ENCODE measurements at regions not wholly inside any gene's neighbourhood (a gene's known extent, or its start where the extent isn't known, plus 50 kb on each side); places are given as distances from the start of the nearest gene placed in this dataset.
A peak's percentile ranks its signal among the peaks of the same experiment; 100 is the strongest.

DNA sequence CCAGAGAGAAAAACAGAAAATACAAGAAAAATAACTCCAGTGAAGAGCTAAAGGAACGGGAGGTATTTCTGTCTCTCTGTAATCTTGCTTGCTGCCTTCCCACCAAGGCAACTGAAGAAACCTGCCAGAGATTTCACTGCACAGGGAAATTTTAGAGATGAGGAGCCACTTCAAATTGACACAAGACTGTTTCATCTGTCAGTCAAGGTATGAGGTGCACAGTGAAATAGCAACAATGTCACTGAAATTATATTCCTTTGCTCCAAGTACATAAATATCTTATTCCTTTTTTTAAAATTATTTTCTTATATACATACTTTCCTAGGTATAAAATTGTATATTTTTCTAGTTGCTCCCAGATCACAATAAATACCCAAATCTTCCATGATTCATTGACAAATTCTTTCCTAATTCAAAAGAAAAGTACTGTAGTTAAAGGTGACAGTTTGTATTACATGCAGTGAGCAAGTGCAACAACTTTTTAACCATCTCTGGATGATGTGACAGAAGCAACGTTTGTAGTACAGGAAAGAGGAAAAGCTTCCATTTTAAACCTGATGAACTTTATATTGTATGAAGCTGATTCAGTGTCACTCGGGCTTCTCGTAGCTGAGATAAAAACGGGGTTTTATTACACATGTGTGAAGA is 563.4 kb downstream of the TUSC7 start:
- H3K4me1 ChIP-seq: no peaks in the 10 kb centered on the region; the same call in 1 of the 2 replicates
- no peaks in the 10 kb centered on the region for H3K36me3 ChIP-seq (ENCODE audit: control insufficient read depth, insufficient read depth, low read length)
- BruUV-seq (replicated peaks): no TSS peak
- intact Hi-C loops (cut with micrococcal nuclease; ENCODE audit: unreplicated experiment): no loop called here
- H3K4me3 ChIP-seq (ENCODE audit: low read depth, low read length): no peak overlapping the region
- H3K36me3 Mint-ChIP-seq (ENCODE audit: insufficient read depth, unreplicated experiment): no peaks in the 10 kb centered on the region
- no peaks in the 10 kb centered on the region for H3K27me3 Mint-ChIP-seq (ENCODE audit: insufficient read depth, unreplicated experiment)
- TF ChIP-seq, protein P1, sequence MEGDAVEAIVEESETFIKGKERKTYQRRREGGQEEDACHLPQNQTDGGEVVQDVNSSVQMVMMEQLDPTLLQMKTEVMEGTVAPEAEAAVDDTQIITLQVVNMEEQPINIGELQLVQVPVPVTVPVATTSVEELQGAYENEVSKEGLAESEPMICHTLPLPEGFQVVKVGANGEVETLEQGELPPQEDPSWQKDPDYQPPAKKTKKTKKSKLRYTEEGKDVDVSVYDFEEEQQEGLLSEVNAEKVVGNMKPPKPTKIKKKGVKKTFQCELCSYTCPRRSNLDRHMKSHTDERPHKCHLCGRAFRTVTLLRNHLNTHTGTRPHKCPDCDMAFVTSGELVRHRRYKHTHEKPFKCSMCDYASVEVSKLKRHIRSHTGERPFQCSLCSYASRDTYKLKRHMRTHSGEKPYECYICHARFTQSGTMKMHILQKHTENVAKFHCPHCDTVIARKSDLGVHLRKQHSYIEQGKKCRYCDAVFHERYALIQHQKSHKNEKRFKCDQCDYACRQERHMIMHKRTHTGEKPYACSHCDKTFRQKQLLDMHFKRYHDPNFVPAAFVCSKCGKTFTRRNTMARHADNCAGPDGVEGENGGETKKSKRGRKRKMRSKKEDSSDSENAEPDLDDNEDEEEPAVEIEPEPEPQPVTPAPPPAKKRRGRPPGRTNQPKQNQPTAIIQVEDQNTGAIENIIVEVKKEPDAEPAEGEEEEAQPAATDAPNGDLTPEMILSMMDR (IDR thresholded peaks at IDR 0.05; ENCODE audit: insufficient read depth in 1 of 2, low read depth in 1 of 2, low read length in 1 of 2, severe bottlenecking in 1 of 2, unreplicated experiment in 1 of 2): no peak
- no peaks in the 10 kb centered on the region for H3K9me3 Mint-ChIP-seq (ENCODE audit: unreplicated experiment)
- no peak for DNase-seq
- no peak overlapping the region for H3K27ac Mint-ChIP-seq (ENCODE audit: unreplicated experiment)
- H3K27me3 ChIP-seq (replicated peaks; ENCODE audit: control insufficient read depth, insufficient read depth, low read length): no peaks in the 10 kb centered on the region
- no peaks in the 10 kb centered on the region; the same call in 1 of the 2 replicates for H3K9me3 ChIP-seq
- H3K4me1 Mint-ChIP-seq (ENCODE audit: low read depth, unreplicated experiment): peaks cover 6% of the 10 kb centered on the region
- POLR2A ChIA-PET: no interaction called here
- H3K4me3 Mint-ChIP-seq (ENCODE audit: unreplicated experiment): no peak overlapping the region
- CTCF ChIA-PET: no interaction called here

DNA sequence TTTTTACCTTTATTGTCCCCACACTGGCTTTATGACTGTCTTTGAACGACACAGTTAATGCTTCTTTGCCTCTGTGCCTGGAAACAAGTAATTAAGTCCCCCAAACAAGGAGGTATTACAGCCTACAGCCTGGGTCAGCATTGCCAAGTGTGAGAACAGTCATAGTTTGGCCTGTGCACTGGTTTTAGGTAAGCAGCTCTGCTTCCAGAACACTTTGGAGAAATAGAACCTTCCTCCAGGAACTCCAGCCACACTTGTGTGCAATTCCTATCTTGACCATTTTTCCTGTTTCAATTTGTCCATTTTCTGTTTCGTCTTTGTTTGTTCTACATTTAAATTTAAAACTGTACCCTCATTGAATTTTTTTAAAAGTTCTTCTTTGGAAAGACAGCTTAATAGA is 568.2 kb downstream of the TUSC7 start:
- Mint-ChIP-seq H3K4me1 (ENCODE audit: low read depth, unreplicated experiment) (peaks cover 15% of the 10 kb centered on the region), H3K27me3 (ENCODE audit: insufficient read depth, unreplicated experiment) (no peaks in the 10 kb centered on the region), H3K9me3 (ENCODE audit: unreplicated experiment) (no peaks in the 10 kb centered on the region), H3K27ac (ENCODE audit: unreplicated experiment) (no peak overlapping the region), H3K36me3 (ENCODE audit: insufficient read depth, unreplicated experiment) (no peaks in the 10 kb centered on the region), H3K4me3 (ENCODE audit: unreplicated experiment) (no peak overlapping the region)
- Histone ChIP-seq H3K4me1 (peaks cover 11% of the 10 kb centered on the region; the same call in 1 of the 2 replicates), H3K4me3 (ENCODE audit: low read depth, low read length) (no peak overlapping the region), H3K27me3 (replicated peaks; ENCODE audit: control insufficient read depth, insufficient read depth, low read length) (no peaks in the 10 kb centered on the region), H3K36me3 (ENCODE audit: control insufficient read depth, insufficient read depth, low read length) (no peaks in the 10 kb centered on the region), H3K9me3 (no peaks in the 10 kb centered on the region; the same call in 1 of the 2 replicates)
- TF ChIP-seq, protein P1 (IDR thresholded peaks at IDR 0.05; ENCODE audit: insufficient read depth in 1 of 2, low read depth in 1 of 2, low read length in 1 of 2, severe bottlenecking in 1 of 2, unreplicated experiment in 1 of 2): no peak
- ChIA-PET CTCF (no interaction called here), POLR2A (interaction anchor here (1.3 kb wide), 1 partner anchor 16 kb away, joined by 5 read pairs; no protein-coding TSS in a partner anchor)
- intact Hi-C loops (cut with micrococcal nuclease; ENCODE audit: unreplicated experiment): no loop called here
- BruUV-seq (replicated peaks): no TSS peak
- no peak for DNase-seq

DNA sequence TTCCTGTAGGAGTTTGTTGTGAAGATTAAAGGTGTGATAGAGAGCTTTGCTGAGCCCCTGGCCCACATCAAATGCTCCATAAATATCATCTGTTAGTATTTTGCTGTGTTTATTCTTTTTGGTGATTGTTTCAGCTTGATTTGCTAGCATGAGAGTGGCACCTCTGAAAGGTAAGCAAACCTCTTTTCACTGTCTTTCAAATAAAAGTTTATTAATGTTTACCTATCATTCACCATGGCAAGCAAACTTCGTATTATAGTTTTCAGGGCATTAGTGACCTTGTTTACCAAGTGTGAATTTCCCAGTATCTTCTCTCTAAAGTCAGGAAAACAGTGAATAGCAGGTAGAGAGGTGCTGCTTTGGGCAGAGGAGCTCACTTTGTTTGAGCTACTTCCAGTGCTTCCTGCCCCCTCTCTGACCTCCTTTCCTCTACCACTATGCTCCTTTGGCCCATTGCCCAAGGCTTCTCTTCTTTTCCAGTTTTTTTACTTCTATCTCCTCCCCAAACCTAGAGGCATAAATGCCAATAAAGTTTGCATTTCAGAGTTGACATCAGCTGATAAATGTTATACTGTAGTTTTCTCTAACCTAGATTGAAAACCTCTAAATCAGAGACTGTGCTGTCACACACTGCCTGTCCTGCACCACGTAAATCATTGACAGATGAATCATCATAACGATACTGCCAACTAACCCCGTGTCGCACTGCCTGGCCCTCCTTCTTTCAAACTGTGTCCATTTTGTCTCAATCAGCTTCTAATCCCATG is 569.0 kb downstream of the TUSC7 start:
- BruUV-seq (replicated peaks): no TSS peak
- DNase-seq: peak; percentile 40 to 46
- intact Hi-C loops (cut with micrococcal nuclease; ENCODE audit: unreplicated experiment): loop anchor here (1.0 kb wide), 1 partner anchor 16 kb away; no protein-coding TSS in a partner anchor
- TF ChIP-seq, protein P1 (IDR thresholded peaks at IDR 0.05; ENCODE audit: insufficient read depth in 1 of 2, low read depth in 1 of 2, low read length in 1 of 2, severe bottlenecking in 1 of 2, unreplicated experiment in 1 of 2): no peak
- Histone ChIP-seq H3K4me3 (ENCODE audit: low read depth, low read length) (no peak overlapping the region), H3K27me3 (replicated peaks; ENCODE audit: control insufficient read depth, insufficient read depth, low read length) (no peaks in the 10 kb centered on the region), H3K36me3 (ENCODE audit: control insufficient read depth, insufficient read depth, low read length) (no peaks in the 10 kb centered on the region), H3K4me1 (peaks cover 11% of the 10 kb centered on the region; the same call in 1 of the 2 replicates), H3K9me3 (no peaks in the 10 kb centered on the region; the same call in 1 of the 2 replicates)
- Mint-ChIP-seq H3K4me3 (ENCODE audit: unreplicated experiment) (no peak overlapping the region), H3K27ac (ENCODE audit: unreplicated experiment) (peak overlapping the region; percentile 8), H3K27me3 (ENCODE audit: insufficient read depth, unreplicated experiment) (peaks cover 2% of the 10 kb centered on the region), H3K36me3 (ENCODE audit: insufficient read depth, unreplicated experiment) (no peaks in the 10 kb centered on the region), H3K4me1 (ENCODE audit: low read depth, unreplicated experiment) (peaks cover 15% of the 10 kb centered on the region), H3K9me3 (ENCODE audit: unreplicated experiment) (peaks cover 7% of the 10 kb centered on the region)
- ChIA-PET POLR2A (interaction anchor here (1.3 kb wide), 1 partner anchor 17 kb away, joined by 5 read pairs; no protein-coding TSS in a partner anchor), CTCF (no interaction called here)
